ENCODE measurements at regions not wholly inside any gene's neighbourhood (a gene's known extent, or its start where the extent isn't known, plus 50 kb on each side); places are given as distances from the start of the nearest gene placed in this dataset.

DNA sequence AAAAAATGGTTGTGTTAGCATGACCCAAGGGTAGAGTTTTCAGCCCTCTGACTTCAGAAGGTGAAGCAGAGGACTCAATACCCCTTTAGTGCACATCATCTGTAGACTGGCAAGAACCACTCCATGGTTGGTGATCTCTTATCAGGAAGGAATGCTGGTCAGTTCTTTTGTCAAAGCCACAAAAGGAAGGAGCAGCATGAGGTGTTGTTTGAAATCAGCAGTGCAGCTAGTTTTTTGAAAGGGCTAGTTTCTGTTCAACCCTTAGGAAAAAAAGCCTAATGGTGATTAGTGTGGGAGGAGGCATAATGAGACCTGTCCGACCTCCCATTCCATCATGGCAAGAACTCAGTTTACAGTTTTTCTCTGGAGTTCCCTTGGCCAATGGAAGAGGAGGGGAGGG lies 362.0 kb upstream of the CT83 start:
- TF ChIP-seq, protein P1, sequence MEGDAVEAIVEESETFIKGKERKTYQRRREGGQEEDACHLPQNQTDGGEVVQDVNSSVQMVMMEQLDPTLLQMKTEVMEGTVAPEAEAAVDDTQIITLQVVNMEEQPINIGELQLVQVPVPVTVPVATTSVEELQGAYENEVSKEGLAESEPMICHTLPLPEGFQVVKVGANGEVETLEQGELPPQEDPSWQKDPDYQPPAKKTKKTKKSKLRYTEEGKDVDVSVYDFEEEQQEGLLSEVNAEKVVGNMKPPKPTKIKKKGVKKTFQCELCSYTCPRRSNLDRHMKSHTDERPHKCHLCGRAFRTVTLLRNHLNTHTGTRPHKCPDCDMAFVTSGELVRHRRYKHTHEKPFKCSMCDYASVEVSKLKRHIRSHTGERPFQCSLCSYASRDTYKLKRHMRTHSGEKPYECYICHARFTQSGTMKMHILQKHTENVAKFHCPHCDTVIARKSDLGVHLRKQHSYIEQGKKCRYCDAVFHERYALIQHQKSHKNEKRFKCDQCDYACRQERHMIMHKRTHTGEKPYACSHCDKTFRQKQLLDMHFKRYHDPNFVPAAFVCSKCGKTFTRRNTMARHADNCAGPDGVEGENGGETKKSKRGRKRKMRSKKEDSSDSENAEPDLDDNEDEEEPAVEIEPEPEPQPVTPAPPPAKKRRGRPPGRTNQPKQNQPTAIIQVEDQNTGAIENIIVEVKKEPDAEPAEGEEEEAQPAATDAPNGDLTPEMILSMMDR (conservative IDR thresholded peaks at IDR 0.05), result no peak
- Mint-ChIP-seq H3K27me3 (no peaks in the 10 kb centered on the region), H3K36me3 (no peaks in the 10 kb centered on the region), H3K4me3 (no peak overlapping the region), H3K27ac (no peak overlapping the region), H3K4me1 (ENCODE audit: unreplicated experiment) (no peaks in the 10 kb centered on the region), H3K9me3 (no peaks in the 10 kb centered on the region)
- no peak for DNase-seq (ENCODE audit: extremely low spot score, unreplicated experiment)

DNA sequence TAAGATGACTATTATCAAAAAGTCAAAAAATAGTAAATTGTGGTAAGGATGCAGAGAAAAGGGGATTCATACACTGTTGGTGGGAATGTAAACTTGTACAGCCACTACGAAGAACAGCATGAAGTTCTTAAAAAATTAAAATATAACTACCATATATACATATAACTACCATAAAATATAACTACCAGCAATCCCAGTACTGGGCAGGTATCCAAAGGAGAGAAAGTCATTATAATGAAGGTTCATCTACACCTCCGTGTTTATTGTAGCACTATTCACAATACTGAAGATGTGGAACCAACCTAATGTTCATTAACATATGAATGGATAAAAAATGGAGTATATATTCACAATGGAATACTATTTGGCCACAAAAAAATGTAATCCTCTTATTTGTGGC lies 360.9 kb upstream of the CT83 start:
- TF ChIP-seq, protein P1 (conservative IDR thresholded peaks at IDR 0.05), result no peak
- Mint-ChIP-seq H3K36me3 (no peaks in the 10 kb centered on the region), H3K27me3 (no peaks in the 10 kb centered on the region), H3K9me3 (no peaks in the 10 kb centered on the region), H3K4me3 (no peak overlapping the region), H3K4me1 (ENCODE audit: unreplicated experiment) (no peaks in the 10 kb centered on the region), H3K27ac (no peak overlapping the region)
- DNase-seq (ENCODE audit: extremely low spot score, unreplicated experiment), result no peak

DNA sequence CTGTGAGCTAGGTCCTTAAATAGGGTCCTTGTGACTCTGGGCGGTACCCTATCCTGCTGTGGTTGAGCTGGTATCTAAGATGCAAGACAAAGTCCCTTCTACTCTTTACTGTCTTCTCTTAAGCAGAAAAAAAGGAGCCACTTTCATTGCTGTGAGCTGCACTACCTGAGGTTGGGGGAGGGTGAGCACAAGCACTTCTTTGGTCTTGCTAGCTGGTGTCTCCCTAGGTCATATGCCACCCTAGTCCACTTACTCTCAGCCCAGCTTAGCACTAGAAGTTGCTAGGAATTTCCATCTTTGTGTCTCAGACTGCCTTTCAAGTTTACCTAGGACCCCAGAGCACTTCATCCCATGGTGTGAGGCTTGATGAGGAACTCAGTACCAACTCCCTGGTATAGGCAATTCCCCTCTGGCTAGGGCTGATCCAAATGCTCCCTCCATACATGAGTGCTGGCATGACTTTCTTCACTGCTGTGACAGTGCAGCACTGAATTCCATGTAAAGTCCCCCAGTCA lies 343.6 kb upstream of the CT83 start:
- H3K4me1 Mint-ChIP-seq (ENCODE audit: unreplicated experiment), result no peaks in the 10 kb centered on the region
- no peak overlapping the region for H3K4me3 Mint-ChIP-seq
- H3K27ac Mint-ChIP-seq, result no peak overlapping the region
- no peaks in the 10 kb centered on the region for H3K27me3 Mint-ChIP-seq
- DNase-seq (ENCODE audit: extremely low spot score, unreplicated experiment), result no peak
- H3K9me3 Mint-ChIP-seq, result no peaks in the 10 kb centered on the region
- TF ChIP-seq, protein P1 (conservative IDR thresholded peaks at IDR 0.05), result no peak
- no peaks in the 10 kb centered on the region for H3K36me3 Mint-ChIP-seq

- Mint-ChIP-seq H3K36me3 (no peaks in the 10 kb centered on the region), H3K4me1 (ENCODE audit: unreplicated experiment) (no peaks in the 10 kb centered on the region), H3K27me3 (no peaks in the 10 kb centered on the region), H3K27ac (no peak overlapping the region), H3K9me3 (no peaks in the 10 kb centered on the region), H3K4me3 (no peak overlapping the region)
- TF ChIP-seq, protein P1 (conservative IDR thresholded peaks at IDR 0.05), result no peak
- no peak for DNase-seq (ENCODE audit: extremely low spot score, unreplicated experiment)
Measured at GRCh38 chrX:116801943-116802342, 339.2 kb upstream of the CT83 start.

- no peaks in the 10 kb centered on the region for H3K36me3 Mint-ChIP-seq
- no peaks in the 10 kb centered on the region for H3K4me1 Mint-ChIP-seq (ENCODE audit: unreplicated experiment)
- no peaks in the 10 kb centered on the region for H3K9me3 Mint-ChIP-seq
- no peak for DNase-seq (ENCODE audit: extremely low spot score, unreplicated experiment)
- TF ChIP-seq, protein P1 (conservative IDR thresholded peaks at IDR 0.05), result no peak
- no peak overlapping the region for H3K27ac Mint-ChIP-seq
- H3K27me3 Mint-ChIP-seq, result no peaks in the 10 kb centered on the region
- H3K4me3 Mint-ChIP-seq, result no peak overlapping the region
Measured at GRCh38 chrX:116781926-116782325, 319.1 kb upstream of the CT83 start.

DNA sequence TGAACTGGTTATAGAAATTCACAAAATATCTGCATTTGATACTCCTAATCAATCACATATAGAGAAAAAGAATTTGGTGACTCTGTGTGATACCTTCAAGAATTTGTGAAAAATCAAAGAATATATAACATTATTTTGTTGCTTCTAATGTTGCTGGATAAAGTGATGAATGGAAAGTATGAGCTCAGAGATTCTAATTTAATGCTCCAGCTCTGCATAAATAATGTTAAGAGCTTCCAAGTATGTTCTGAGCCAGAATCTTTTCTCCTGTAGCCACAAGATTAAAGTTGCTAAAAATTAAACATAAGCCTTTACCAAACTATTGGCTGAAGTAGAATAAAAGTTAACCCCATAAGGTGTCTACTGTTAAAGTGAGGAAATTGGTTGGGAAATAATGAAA lies 294.7 kb upstream of the CT83 start:
- no peak overlapping the region for H3K27ac Mint-ChIP-seq
- no peaks in the 10 kb centered on the region for H3K27me3 Mint-ChIP-seq
- no peaks in the 10 kb centered on the region for H3K36me3 Mint-ChIP-seq
- DNase-seq (ENCODE audit: extremely low spot score, unreplicated experiment), result no peak
- TF ChIP-seq, protein P1 (conservative IDR thresholded peaks at IDR 0.05), result no peak
- no peak overlapping the region for H3K4me3 Mint-ChIP-seq
- H3K4me1 Mint-ChIP-seq (ENCODE audit: unreplicated experiment), result no peaks in the 10 kb centered on the region
- no peaks in the 10 kb centered on the region for H3K9me3 Mint-ChIP-seq

Data from type B pancreatic cell (in vitro differentiated cells).